ENCODE measurements at regions not wholly inside any gene's neighbourhood (a gene's known extent, or its start where the extent isn't known, plus 50 kb on each side); places are given as distances from the start of the nearest gene placed in this dataset.
"Not testable (repeated sequence)": the region's sequence is repeated elsewhere in the genome, so short reads cannot be mapped to it uniquely, and the experiment has no call there.

GRCh38 chr15:20148679-20149078 lies 392.9 kb downstream of the GOLGA6L6 start:
- DNase-seq = not testable (repeated sequence)

- DNase-seq = not testable (repeated sequence)
Measured at GRCh38 chr15:20148008-20148407, 393.6 kb downstream of the GOLGA6L6 start.

GRCh38 chr15:20144333-20145036 lies 397.1 kb downstream of the GOLGA6L6 start:
- DNase-seq = not testable (repeated sequence)

- not testable (repeated sequence) for DNase-seq
Measured at GRCh38 chr15:20142906-20143305, 398.7 kb downstream of the GOLGA6L6 start.

GRCh38 chr15:20142410-20142809 lies 399.2 kb downstream of the GOLGA6L6 start:
- DNase-seq = not testable (repeated sequence)

- not testable (repeated sequence) for DNase-seq
Measured at GRCh38 chr15:20124668-20125067, 416.9 kb downstream of the GOLGA6L6 start.

- DNase-seq = no peak
Measured at GRCh38 chr15:20106026-20106425, 435.6 kb downstream of the GOLGA6L6 start.

GRCh38 chr15:20105011-20105990 lies 436.3 kb downstream of the GOLGA6L6 start:
- not testable (repeated sequence) for DNase-seq

- not testable (repeated sequence) for DNase-seq
Measured at GRCh38 chr15:20104551-20104950, 437.0 kb downstream of the GOLGA6L6 start.

- DNase-seq = not testable (repeated sequence)
Measured at GRCh38 chr15:20102862-20103261, 438.7 kb downstream of the GOLGA6L6 start.

- DNase-seq = not testable (repeated sequence)
Measured at GRCh38 chr15:20102209-20102608, 439.4 kb downstream of the GOLGA6L6 start.

- not testable (repeated sequence) for DNase-seq
Measured at GRCh38 chr15:20101281-20101680, 440.3 kb downstream of the GOLGA6L6 start.

GRCh38 chr15:20100604-20101270 lies 440.9 kb downstream of the GOLGA6L6 start:
- DNase-seq = not testable (repeated sequence)

- not testable (repeated sequence) for DNase-seq
Measured at GRCh38 chr15:20095699-20096303, 445.8 kb downstream of the GOLGA6L6 start.

- DNase-seq = not testable (repeated sequence)
Measured at GRCh38 chr15:20089541-20089940, 452.1 kb downstream of the GOLGA6L6 start.

- DNase-seq = not testable (repeated sequence)
Measured at GRCh38 chr15:20084026-20084425, 457.6 kb downstream of the GOLGA6L6 start.

GRCh38 chr15:20074082-20074481 lies 467.5 kb downstream of the GOLGA6L6 start:
- DNase-seq = not testable (repeated sequence)

GRCh38 chr15:20069043-20069442 lies 472.6 kb downstream of the GOLGA6L6 start:
- not testable (repeated sequence) for DNase-seq

- DNase-seq = not testable (repeated sequence)
Measured at GRCh38 chr15:20066173-20066572, 475.4 kb downstream of the GOLGA6L6 start.

GRCh38 chr15:20065508-20065907 lies 476.1 kb downstream of the GOLGA6L6 start:
- not testable (repeated sequence) for DNase-seq

GRCh38 chr15:20063167-20063566 lies 478.4 kb downstream of the GOLGA6L6 start:
- not testable (repeated sequence) for DNase-seq

GRCh38 chr15:20060838-20061237 lies 480.8 kb downstream of the GOLGA6L6 start:
- not testable (repeated sequence) for DNase-seq
